ENCODE measurements at regions not wholly inside any gene's neighbourhood (a gene's known extent, or its start where the extent isn't known, plus 50 kb on each side); places are given as distances from the start of the nearest gene placed in this dataset.
"Not testable (repeated sequence)": the region's sequence is repeated elsewhere in the genome, so short reads cannot be mapped to it uniquely, and the experiment has no call there.

GRCh38 chr5:110288766-110289511, 437.5 kb downstream of the TMEM232 start:
- no peaks in the 10 kb centered on the region for H3K27me3 ChIP-seq

GRCh38 chr5:110289512-110289810, 437.0 kb downstream of the TMEM232 start:
- H3K27me3 ChIP-seq = no peaks in the 10 kb centered on the region
- no peak for DNase-seq
- no peaks in the 10 kb centered on the region for H3K9me3 ChIP-seq
- no peak overlapping the region for H3K4me3 ChIP-seq
- no peaks in the 10 kb centered on the region for H3K36me3 ChIP-seq

More at GRCh38 chr5:110288766-110289511, 437.5 kb downstream of the TMEM232 start:
- no peak overlapping the region for H3K4me3 ChIP-seq
- no peaks in the 10 kb centered on the region for H3K36me3 ChIP-seq
- no peaks in the 10 kb centered on the region for H3K9me3 ChIP-seq
- peak; percentile 15 for DNase-seq

GRCh38 chr5:110290542-110290941, 435.9 kb downstream of the TMEM232 start:
- no peak overlapping the region for H3K4me3 ChIP-seq
- H3K27me3 ChIP-seq = no peaks in the 10 kb centered on the region
- no peaks in the 10 kb centered on the region for H3K9me3 ChIP-seq
- no peak for DNase-seq
- no peaks in the 10 kb centered on the region for H3K36me3 ChIP-seq

- Histone ChIP-seq H3K27me3 (no peaks in the 10 kb centered on the region), H3K36me3 (no peaks in the 10 kb centered on the region), H3K9me3 (no peaks in the 10 kb centered on the region), H3K4me3 (no peak overlapping the region)
- no peak for DNase-seq
These were observed 432.2 kb downstream of the TMEM232 start for GRCh38 chr5:110294281-110294680.

GRCh38 chr5:110297152-110297670, 429.3 kb downstream of the TMEM232 start:
- H3K4me3 ChIP-seq = no peak overlapping the region
- peaks cover 2% of the 10 kb centered on the region; the same call in 1 of the 2 replicates for H3K9me3 ChIP-seq
- DNase-seq = no peak
- H3K36me3 ChIP-seq = no peaks in the 10 kb centered on the region
- no peaks in the 10 kb centered on the region; the same call in 1 of the 2 replicates for H3K27me3 ChIP-seq

GRCh38 chr5:110304176-110304575, 422.3 kb downstream of the TMEM232 start:
- H3K9me3 ChIP-seq = peaks cover 2% of the 10 kb centered on the region; the same call in 1 of the 2 replicates
- no peaks in the 10 kb centered on the region for H3K36me3 ChIP-seq
- DNase-seq = no peak
- no peaks in the 10 kb centered on the region; the same call in 1 of the 2 replicates for H3K27me3 ChIP-seq
- H3K4me3 ChIP-seq = no peak overlapping the region

- DNase-seq = no peak
- no peak overlapping the region for H3K4me3 ChIP-seq
These were observed 419.8 kb downstream of the TMEM232 start for GRCh38 chr5:110306650-110307049.

GRCh38 chr5:110309222-110309621, 417.2 kb downstream of the TMEM232 start:
- Histone ChIP-seq H3K27me3 (no peaks in the 10 kb centered on the region), H3K36me3 (no peaks in the 10 kb centered on the region), H3K4me3 (no peak overlapping the region), H3K9me3 (no peaks in the 10 kb centered on the region)
- DNase-seq = no peak

More at GRCh38 chr5:110306650-110307049, 419.8 kb downstream of the TMEM232 start:
- H3K36me3 ChIP-seq = no peaks in the 10 kb centered on the region
- no peaks in the 10 kb centered on the region for H3K27me3 ChIP-seq
- peaks cover 2% of the 10 kb centered on the region; the same call in 1 of the 2 replicates for H3K9me3 ChIP-seq

GRCh38 chr5:110316566-110316965, 409.9 kb downstream of the TMEM232 start:
- not testable (repeated sequence) for DNase-seq, H3K9me3 ChIP-seq, H3K4me3 ChIP-seq, H3K27me3 ChIP-seq, H3K36me3 ChIP-seq

GRCh38 chr5:110321117-110321516, 405.4 kb downstream of the TMEM232 start:
- H3K36me3 ChIP-seq = no peaks in the 10 kb centered on the region
- H3K9me3 ChIP-seq = no peaks in the 10 kb centered on the region
- no peaks in the 10 kb centered on the region for H3K27me3 ChIP-seq
- H3K4me3 ChIP-seq = no peak overlapping the region
- DNase-seq = no peak

- H3K27me3 ChIP-seq = no peaks in the 10 kb centered on the region
- H3K9me3 ChIP-seq = no peaks in the 10 kb centered on the region
- H3K4me3 ChIP-seq = no peak overlapping the region
- DNase-seq = no peak
- H3K36me3 ChIP-seq = no peaks in the 10 kb centered on the region
These were observed 403.1 kb downstream of the TMEM232 start for GRCh38 chr5:110323357-110323756.

GRCh38 chr5:110323832-110324231, 402.6 kb downstream of the TMEM232 start:
- H3K9me3 ChIP-seq = no peaks in the 10 kb centered on the region

GRCh38 chr5:110324876-110325275, 401.6 kb downstream of the TMEM232 start:
- H3K9me3 ChIP-seq = no peaks in the 10 kb centered on the region
- no peak overlapping the region for H3K4me3 ChIP-seq
- H3K36me3 ChIP-seq = no peaks in the 10 kb centered on the region
- no peak for DNase-seq
- H3K27me3 ChIP-seq = no peaks in the 10 kb centered on the region

More at GRCh38 chr5:110323832-110324231, 402.6 kb downstream of the TMEM232 start:
- Histone ChIP-seq H3K36me3 (no peaks in the 10 kb centered on the region), H3K4me3 (no peak overlapping the region), H3K27me3 (no peaks in the 10 kb centered on the region)
- DNase-seq = no peak

- no peak for DNase-seq
- H3K27me3 ChIP-seq = no peaks in the 10 kb centered on the region
- H3K36me3 ChIP-seq = no peaks in the 10 kb centered on the region
- H3K9me3 ChIP-seq = no peaks in the 10 kb centered on the region
- no peak overlapping the region for H3K4me3 ChIP-seq
These were observed 396.4 kb downstream of the TMEM232 start for GRCh38 chr5:110329955-110330525.

- Histone ChIP-seq H3K27me3 (0 out of 2 replicates have a peak, but pooled peaks cover 4% of the 10 kb centered on the region), H3K4me3 (no peak overlapping the region), H3K36me3 (no peaks in the 10 kb centered on the region), H3K9me3 (no peaks in the 10 kb centered on the region)
- no peak for DNase-seq
These were observed 393.1 kb downstream of the TMEM232 start for GRCh38 chr5:110333384-110333783.

GRCh38 chr5:110335361-110336066, 391.0 kb downstream of the TMEM232 start:
- Histone ChIP-seq H3K27me3 (0 out of 2 replicates have a peak, but pooled peaks cover 4% of the 10 kb centered on the region), H3K36me3 (no peaks in the 10 kb centered on the region), H3K9me3 (no peaks in the 10 kb centered on the region), H3K4me3 (no peak overlapping the region)
- DNase-seq = no peak
